Motor neuron (in vitro differentiated cells): ENCODE measurements at regions not wholly inside any gene's neighbourhood (a gene's known extent, or its start where the extent isn't known, plus 50 kb on each side); places are given as distances from the start of the nearest gene placed in this dataset.
A peak's percentile ranks its signal among the peaks of the same experiment; 100 is the strongest.

ENCODE experiments used
- ATAC-seq, 8 experiments: fragments of 200-7000 bp; cut with Tn5 transposase; replicated peaks in 6 of 8; 2 replicates each; pipeline ENCODE4 v1.8.0; 2021; ENCODE audit warnings: mild to moderate bottlenecking in 8 of 8, moderate library complexity in 8 of 8
- H3K27ac ChIP-seq, 2 donors: fragments of 250-450 bp; sonication (Bioruptor Pico); 2 replicates each; pipeline ENCODE4 v1.9.0; 2021; ENCODE audit warnings: antibody characterized with exemption in 2 of 2, mild to moderate bottlenecking in 2 of 2, moderate library complexity in 1 of 2
- H3K4me1 ChIP-seq, 2 donors: fragments of 250-450 bp; sonication (Bioruptor Pico); replicated peaks in 1 of 2; 2 replicates each; pipeline ENCODE4 v1.6.1; 2021; ENCODE audit warnings: antibody characterized with exemption in 2 of 2, mild to moderate bottlenecking in 2 of 2, moderate library complexity in 1 of 2
- H3K4me3 ChIP-seq, 5 donors: fragments of 250-450 bp; sonication (Bioruptor Pico); 2 replicates each; pipeline ENCODE4 v1.9.0; 2021; ENCODE audit warnings: antibody characterized with exemption in 5 of 5, mild to moderate bottlenecking in 5 of 5, moderate library complexity in 4 of 5
- WGBS, 10 experiments: fragments of 450-650 bp; shearing (Covaris generic); methylation state at CpG; one replicate each; pipeline ENCODE4 v1.0.0; 2022; 5-methylcytosine and 5-hydroxymethylcytosine counted together
- in situ Hi-C, 9 experiments: fragments of 400-800 bp; cut with MboI; loops; one replicate each; pipeline ENCODE4 v1.15.0; 2021; ENCODE audit warnings: low sequenced_read_pairs in 9 of 9, low pct_unique_long_range_greater_than_20kb in 2 of 9; ENCODE audit not compliant: unreplicated experiment in 9 of 9

GRCh38 chr2:70369082-70369481 is 67.2 kb upstream of the FAM136A start:
- in situ Hi-C loops = no loop called here
- no peaks in the 10 kb centered on the region for H3K4me1 ChIP-seq
- ATAC-seq = no peak
- no peak overlapping the region for H3K4me3 ChIP-seq
- H3K27ac ChIP-seq = no peak overlapping the region
- WGBS, 10 experiments = 29 to 100% (median 62%) methylated on average over 1 to 5 of the region's 5 CpGs; no CpG with 5 or more reads in 1 of the 10 experiments

DNA sequence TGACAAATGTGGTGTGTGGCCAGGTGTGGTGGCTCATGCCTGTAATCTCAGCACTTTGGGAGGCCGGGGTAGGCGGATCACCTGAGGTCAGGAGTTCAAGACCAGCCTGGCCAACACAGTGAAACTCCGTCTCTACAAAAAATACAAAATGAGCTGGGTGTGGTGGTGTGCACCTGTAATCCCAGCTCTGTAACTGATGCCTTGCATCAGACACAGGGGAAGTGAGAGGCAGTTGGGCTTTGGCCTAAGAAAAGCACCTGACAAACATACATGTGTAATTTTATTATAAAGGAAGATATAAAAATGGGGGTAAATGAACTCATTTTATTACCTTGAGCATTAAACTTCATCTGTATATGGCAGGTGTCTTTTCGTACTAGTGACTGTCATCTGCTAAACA is 66.7 kb upstream of the FAM136A start:
- Histone ChIP-seq H3K27ac (no peak overlapping the region), H3K4me3 (no peak overlapping the region), H3K4me1 (no peaks in the 10 kb centered on the region)
- 20 to 100% (median 81%) methylated on average over 1 to 4 of the region's 4 CpGs; no CpG with 5 or more reads in 2 of the 10 experiments for WGBS, 10 experiments
- ATAC-seq = no peak
- in situ Hi-C loops = no loop called here

DNA sequence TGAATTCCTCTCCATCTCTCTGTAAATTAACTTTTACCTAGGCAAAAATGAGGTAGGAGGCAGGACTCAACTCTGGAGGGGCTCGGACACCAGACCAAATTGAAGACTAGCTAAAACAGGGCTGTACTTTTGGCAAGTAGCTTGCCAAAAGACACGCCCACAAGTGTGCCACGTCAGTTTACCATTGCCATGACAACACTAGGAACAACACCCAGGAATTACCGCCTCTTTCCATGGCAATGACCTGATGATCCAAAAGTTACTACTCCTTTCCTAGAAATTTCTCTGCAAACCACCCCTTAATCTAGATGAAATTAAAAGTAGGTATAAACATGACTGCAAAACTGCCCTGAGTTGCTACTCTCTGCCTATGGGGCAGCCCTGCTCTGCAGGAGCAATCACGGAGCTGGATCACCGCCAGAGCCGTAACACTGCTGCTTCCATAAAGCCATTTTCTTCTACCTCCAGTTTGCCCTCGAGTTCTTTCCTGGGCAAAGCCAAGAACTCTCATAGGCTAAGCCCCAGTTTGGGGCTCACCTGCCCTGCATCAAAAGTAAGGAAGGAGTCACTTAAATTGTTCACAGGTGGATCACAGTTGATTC is 66.0 kb upstream of the FAM136A start:
- Histone ChIP-seq H3K4me1 (no peaks in the 10 kb centered on the region), H3K27ac (no peak overlapping the region), H3K4me3 (no peak overlapping the region)
- WGBS, 10 experiments = 15 to 90% (median 55%) methylated on average over 1 to 6 of the region's 8 CpGs; no CpG with 5 or more reads in 1 of the 10 experiments
- peak in 3 of 8 experiments; percentile 56 to 83 (median 56) for ATAC-seq
- in situ Hi-C loops = no loop called here

DNA sequence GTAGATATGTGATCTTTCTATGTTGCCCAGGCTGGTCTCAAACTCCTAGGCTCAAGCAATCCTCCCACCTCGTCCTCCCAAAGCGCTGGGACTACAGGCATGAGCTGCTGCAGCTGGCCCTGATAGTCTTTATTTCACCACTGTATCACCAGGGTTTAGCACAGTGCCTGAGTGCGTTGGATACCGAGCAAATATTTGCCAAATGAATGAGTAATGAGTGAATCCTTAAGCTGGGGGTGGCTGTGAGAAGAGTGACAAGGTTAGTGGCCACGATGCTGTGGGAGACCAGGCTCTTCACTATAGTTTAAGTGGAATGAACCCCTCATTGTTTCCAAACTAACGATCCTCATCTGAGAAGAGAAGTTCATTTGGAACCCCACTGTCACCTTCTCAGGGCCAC is 60.8 kb upstream of the FAM136A start:
- H3K4me1 ChIP-seq = no peaks in the 10 kb centered on the region
- no peak overlapping the region for H3K27ac ChIP-seq
- in situ Hi-C loops = no loop called here
- H3K4me3 ChIP-seq = no peak overlapping the region
- no peak for ATAC-seq
- WGBS, 10 experiments = 10 to 100% (median 77%) methylated on average over 1 to 4 of the region's 6 CpGs; no CpG with 5 or more reads in 2 of the 10 experiments

DNA sequence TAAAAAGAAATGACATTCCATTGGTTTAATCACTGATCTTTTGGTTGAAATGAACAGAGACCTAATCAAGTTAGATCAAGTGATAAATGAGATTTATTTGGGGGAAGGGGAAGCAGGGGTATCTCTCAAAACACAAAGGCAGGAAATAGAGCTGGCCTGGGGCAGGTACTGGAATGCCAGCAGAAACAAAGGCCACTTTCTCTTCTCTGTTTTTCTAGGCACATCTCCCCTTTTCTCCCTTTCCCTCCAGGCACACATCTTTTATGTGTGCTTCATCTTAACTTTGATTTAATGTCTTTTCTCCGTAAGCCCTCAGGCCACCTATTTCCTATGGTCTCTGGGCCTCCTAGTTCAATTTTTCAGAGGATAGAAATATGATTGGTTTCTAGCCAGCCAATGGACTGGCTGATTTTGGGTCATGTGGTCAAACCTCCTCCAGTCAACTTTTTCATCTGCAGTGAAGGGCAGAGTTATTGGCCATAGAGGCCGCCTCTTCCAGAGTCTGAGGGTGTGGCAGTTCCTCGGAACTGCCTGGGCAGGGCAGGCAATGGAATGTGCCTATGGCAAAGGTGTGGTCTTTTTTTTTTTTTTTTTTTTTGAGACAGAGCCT is 58.9 kb upstream of the FAM136A start:
- peak in 3 of 8 experiments; percentile 33 to 43 (median 37) for ATAC-seq
- in situ Hi-C loops = no loop called here
- H3K4me1 ChIP-seq = no peaks in the 10 kb centered on the region
- no peak overlapping the region for H3K4me3 ChIP-seq
- 40 to 100% (median 100%) methylated on average over 1 to 3 of the region's 3 CpGs; no CpG with 5 or more reads in 1 of the 10 experiments for WGBS, 10 experiments
- no peak overlapping the region for H3K27ac ChIP-seq

- Histone ChIP-seq H3K27ac (no peak overlapping the region), H3K4me3 (no peak overlapping the region), H3K4me1 (no peaks in the 10 kb centered on the region)
- peak in 4 of 8 experiments; percentile 22 to 57 (median 48) for ATAC-seq
- 0 to 100% (median 61%) methylated on average over 1 to 5 of the region's 6 CpGs; no CpG with 5 or more reads in 1 of the 10 experiments for WGBS, 10 experiments
- in situ Hi-C loops = no loop called here
Measured at GRCh38 chr2:70357684-70358071, 55.8 kb upstream of the FAM136A start.

DNA sequence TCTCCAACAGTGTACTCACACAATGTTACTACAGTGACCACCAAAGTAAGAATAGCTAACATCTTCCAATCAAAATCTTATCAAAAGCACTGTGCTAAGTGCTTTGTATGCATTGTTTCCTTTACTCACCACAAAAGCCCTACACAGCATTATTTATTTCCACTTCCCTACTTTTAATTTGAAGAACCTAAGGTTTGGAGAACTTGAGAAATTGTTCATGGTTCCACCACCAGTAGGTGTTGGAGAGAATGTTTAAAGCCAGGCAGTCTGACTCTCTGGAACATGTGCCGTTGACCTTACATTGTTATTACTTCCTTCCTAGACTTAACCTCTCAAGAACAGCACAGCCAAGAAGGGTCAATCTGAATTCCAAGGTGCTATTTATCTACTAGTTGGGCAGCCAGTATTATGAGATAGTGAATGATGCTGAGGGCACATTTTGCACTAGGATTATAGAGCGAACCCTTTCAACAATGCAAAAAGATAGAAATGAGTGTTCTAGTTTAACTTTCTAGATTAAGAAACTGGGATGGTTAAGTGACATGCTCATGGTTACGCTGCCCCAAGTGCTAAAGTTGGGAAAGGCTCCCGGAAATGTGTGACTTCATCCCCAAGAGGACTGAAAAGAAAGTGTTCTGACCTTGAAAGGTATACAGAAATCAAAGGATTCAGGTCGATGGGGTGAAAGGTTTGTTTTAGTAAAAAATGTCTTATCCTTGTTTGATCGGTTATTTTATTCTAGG is 55.2 kb upstream of the FAM136A start:
- 0 to 88% (median 62%) methylated on average over 1 to 5 of the region's 6 CpGs; no CpG with 5 or more reads in 1 of the 10 experiments for WGBS, 10 experiments
- no peak overlapping the region for H3K4me3 ChIP-seq
- no peak overlapping the region for H3K27ac ChIP-seq
- no peaks in the 10 kb centered on the region for H3K4me1 ChIP-seq
- in situ Hi-C loops = no loop called here
- ATAC-seq = peak in 1 of 8 experiments; percentile 26

DNA sequence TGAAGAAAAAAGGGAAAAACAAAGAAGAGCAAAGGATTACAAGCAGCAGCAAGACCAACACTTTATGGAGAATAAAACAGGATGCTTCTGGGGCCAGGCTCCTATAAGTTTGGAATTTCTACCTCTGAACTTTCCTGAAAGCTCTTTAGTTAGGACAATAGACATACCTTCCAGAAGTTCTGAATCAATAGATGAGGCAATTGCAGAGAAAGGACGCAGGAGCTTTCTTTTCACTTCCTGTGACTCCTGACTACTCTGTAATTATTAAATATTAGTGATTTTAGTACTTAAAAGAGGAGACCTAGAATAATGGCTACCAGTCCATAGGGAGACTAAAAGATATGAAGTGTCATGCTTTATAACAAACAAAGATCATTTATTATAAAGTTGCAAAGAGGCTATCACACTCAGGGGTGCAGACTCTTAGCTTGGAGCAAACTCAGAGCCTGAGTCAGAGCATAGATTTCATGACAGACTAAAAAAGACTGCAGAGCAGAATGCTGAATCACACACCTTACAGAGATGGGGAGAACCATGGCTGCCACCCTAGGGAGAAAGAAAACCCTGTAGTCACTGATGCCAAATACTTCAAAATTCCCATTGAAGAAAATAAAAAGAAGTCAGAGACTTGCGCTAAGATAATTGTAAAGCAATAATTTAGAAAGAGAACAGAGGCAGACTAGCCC is 52.5 kb upstream of the FAM136A start:
- in situ Hi-C loops = no loop called here
- Histone ChIP-seq H3K4me3 (no peak overlapping the region), H3K27ac (no peak overlapping the region), H3K4me1 (no peaks in the 10 kb centered on the region)
- 0 to 100% (median 70%) methylated on average over 1 to 2 of the region's 2 CpGs for WGBS, 10 experiments
- peak in 1 of 8 experiments; percentile 35 for ATAC-seq
